ENCODE measurements at regions not wholly inside any gene's neighbourhood (a gene's known extent, or its start where the extent isn't known, plus 50 kb on each side); places are given as distances from the start of the nearest gene placed in this dataset.

DNA sequence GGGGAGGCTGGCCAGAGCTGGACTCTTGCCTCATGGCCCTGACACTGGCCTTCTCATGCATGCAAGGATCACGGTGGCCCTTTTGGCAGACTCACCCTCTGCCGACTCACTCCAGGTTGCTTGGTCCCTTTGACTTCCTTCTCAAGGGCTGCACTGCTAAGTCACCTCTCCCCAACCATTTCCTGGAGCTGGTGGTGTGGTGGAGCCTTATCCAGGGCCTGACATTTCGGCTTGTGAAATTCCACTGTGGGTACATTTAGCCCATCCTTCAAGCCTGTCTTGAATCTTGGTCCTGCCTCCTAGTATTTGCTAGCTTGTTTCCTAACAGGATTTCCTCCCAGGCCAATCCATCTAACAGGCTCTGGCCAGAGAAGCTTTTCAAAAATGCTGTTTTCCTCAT, 52.6 kb upstream of the JUN start:
- Mint-ChIP-seq H3K4me1 (peaks cover 0 to 5% (median 1%) of the 10 kb centered on the region in 4 donors), H3K27ac (peak overlapping the region in 1 of 10 donors; percentile 33), H3K27me3 (peaks cover 0 to 3% (median 0%) of the 10 kb centered on the region in 5 donors), H3K9me3 (no peaks in the 10 kb centered on the region), H3K36me3 (no peaks in the 10 kb centered on the region), H3K4me3 (no peak overlapping the region)
- POLR2A ChIA-PET = no interaction called here
- ATAC-seq (no peak), DNase-seq (no peak)

DNA sequence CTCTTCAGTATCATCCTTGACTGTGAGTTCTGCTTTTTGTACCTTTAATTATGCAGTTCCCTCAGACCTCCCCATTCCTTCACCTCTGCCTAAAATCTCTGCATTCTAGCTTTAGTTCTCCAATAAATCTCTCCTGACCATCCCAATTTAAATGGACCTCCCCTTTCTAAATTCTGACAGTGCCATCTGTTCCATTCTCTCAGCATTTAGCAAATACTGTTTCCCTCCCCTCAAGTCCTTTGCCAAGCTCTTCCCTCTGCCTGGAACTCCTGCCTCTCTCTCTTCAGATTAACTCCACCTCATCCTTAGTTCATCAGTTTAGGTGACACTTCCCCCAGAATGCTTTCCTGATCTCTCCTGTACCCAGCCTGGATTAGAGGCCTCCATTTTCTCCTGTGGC, 54.0 kb upstream of the JUN start:
- H3K4me3 Mint-ChIP-seq = no peak overlapping the region
- no peaks in the 10 kb centered on the region for H3K9me3 Mint-ChIP-seq
- POLR2A ChIA-PET = no interaction called here
- H3K36me3 Mint-ChIP-seq = no peaks in the 10 kb centered on the region
- H3K27ac Mint-ChIP-seq = peak overlapping the region in 2 of 10 donors; percentile 9 to 15
- H3K4me1 Mint-ChIP-seq = peaks cover 3 to 15% (median 6%) of the 10 kb centered on the region in 4 donors
- ATAC-seq (no peak), DNase-seq (no peak)
- peaks cover 0 to 3% (median 0%) of the 10 kb centered on the region in 5 donors for H3K27me3 Mint-ChIP-seq

DNA sequence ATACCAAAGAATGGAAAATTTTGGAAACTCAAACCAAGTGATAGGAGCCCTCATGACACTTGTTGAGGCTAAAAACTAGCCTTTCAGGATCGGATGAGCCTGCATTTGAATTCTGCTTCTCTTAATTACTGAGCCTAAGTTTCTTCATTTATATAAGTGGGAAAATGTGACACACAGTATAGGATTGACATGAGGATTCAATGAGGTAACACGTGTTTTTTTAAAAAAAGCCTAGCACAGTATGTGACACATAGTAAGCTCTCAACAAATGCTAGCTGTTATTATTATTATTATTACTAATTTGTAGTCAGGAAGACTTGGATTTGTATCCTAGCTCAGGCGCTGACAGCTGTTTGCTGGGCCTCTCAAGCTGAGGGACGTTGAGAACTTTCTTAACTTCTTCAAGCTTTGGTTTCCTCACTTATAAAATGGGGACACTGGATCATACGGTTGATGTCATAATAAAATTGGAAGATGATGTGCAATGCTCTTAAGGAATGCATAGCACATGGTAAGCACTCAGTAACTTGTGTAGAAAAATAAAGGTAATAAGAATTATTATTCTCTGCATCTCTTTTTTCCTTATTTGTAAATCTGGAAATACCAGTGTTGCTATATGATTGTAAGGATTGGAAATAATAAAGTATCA, 55.4 kb upstream of the JUN start:
- Mint-ChIP-seq H3K4me1 (peaks cover 3 to 15% (median 6%) of the 10 kb centered on the region in 4 donors), H3K4me3 (no peak overlapping the region), H3K27ac (no peak overlapping the region), H3K9me3 (no peaks in the 10 kb centered on the region), H3K27me3 (peaks cover 0 to 3% (median 0%) of the 10 kb centered on the region in 5 donors), H3K36me3 (no peaks in the 10 kb centered on the region)
- POLR2A ChIA-PET = no interaction called here
- no peak for ATAC-seq
- DNase-seq = no peak

DNA sequence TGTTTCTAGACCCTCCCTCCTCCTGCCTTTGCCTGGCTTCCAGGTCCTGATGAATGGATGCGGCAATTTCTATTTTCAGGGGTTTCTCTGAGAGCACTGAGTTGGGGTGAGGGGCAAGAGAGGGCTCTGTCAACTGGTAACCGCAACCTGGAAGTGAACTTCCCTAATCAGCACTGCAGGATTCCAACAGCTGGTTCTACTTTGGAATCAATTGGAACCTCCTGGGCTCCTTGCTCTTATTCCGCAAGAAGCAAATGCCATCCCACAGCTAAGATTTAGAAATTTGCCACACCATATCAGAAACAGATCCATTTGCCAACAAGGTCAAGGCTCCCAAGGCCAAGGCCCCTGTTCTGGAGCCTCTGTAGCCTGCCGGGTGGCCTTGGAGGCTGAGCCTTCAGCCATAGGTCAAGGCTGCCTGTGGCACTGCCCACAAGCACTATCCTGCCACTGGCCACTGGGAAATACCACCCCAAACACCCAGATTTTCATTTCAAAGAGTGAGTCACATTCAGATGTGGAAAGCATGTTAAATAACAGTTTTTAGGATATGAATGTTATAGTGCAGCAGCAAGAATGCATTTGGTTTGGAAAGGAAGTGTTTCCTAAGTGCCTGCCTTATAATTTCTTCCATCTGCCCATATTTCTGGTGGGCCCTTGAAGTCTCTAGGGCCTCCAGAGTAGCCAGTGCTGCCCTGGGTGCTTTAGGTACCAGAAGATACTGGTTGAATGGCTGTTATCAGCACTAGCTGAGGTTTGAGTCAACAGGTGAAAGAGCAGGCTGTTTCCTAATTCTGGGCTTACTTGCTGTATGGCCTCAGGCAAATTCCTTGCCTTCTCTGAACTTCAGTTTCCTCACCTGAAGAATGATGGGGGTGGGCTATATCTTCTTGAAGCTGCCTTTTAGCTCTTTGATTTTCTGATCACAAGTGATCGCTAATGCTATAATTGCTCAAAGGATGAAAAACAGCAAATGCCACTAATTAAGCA, 56.3 kb upstream of the JUN start:
- no peak for DNase-seq

DNA sequence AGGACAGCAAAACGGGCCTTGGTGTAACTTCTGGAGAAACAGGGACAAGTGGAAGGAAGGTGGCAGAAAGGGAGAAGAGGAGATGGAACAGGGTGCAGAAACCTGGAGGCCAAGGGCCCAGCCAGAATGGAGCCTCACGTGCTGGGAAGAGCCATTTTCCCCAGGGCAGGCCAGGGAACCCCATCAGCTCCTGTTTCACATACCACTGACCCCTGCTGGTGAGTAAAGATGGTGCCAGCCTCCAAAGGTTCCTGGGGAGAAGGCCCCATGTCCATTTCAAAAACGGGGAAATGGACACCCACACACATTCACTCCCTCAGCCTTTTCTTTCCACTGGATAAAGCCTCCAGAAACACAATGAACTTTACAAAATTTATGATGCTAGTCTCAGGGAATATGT, 57.6 kb upstream of the JUN start:
- no peak overlapping the region for H3K4me3 Mint-ChIP-seq
- H3K9me3 Mint-ChIP-seq = no peaks in the 10 kb centered on the region
- H3K27me3 Mint-ChIP-seq = no peaks in the 10 kb centered on the region
- DNase-seq (no peak), ATAC-seq (no peak)
- POLR2A ChIA-PET = no interaction called here
- no peaks in the 10 kb centered on the region for H3K36me3 Mint-ChIP-seq
- H3K4me1 Mint-ChIP-seq = peaks cover 3 to 15% (median 8%) of the 10 kb centered on the region in 4 donors
- peak overlapping the region in 1 of 10 donors; percentile 59 for H3K27ac Mint-ChIP-seq

More for the DNA sequence above, 56.3 kb upstream of the JUN start:
- Mint-ChIP-seq H3K27me3 (peaks cover 0 to 3% (median 0%) of the 10 kb centered on the region in 5 donors), H3K9me3 (no peaks in the 10 kb centered on the region), H3K36me3 (no peaks in the 10 kb centered on the region), H3K27ac (peak overlapping the region in 1 of 10 donors; percentile 48), H3K4me1 (peaks cover 3 to 15% (median 6%) of the 10 kb centered on the region in 4 donors), H3K4me3 (no peak overlapping the region)
- POLR2A ChIA-PET = no interaction called here
- no peak for ATAC-seq

DNA sequence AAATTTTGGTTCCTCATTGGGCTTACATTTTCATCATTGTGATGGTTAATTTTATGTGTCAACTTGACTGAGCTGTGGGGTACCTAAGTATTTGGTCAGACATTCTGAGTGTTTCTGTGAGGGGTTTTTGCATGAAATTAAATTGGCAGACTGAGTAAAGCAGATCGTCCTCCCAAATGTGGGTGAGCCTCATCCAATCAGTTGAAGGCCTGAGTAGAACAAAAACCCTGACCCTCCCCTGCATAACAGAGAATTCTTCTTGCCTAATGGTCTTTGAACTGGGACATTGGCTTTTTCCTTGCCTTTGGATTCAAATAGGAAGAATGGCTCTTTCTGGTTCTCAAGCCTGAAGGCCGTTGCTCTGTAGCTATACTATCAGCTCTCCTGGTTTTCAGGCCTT, 59.1 kb upstream of the JUN start:
- Mint-ChIP-seq H3K27me3 (no peaks in the 10 kb centered on the region), H3K9me3 (no peaks in the 10 kb centered on the region), H3K36me3 (peaks cover 0 to 3% (median 0%) of the 10 kb centered on the region in 3 donors), H3K4me3 (no peak overlapping the region), H3K27ac (no peak overlapping the region), H3K4me1 (peaks cover 3 to 15% (median 8%) of the 10 kb centered on the region in 4 donors)
- POLR2A ChIA-PET = interaction anchor here (0.8 to 0.9 kb wide), 2 partner anchors 11 to 59 kb away, joined by 3 read pairs; partner anchors contain the start of gene JUN
- no peak for DNase-seq
- ATAC-seq = no peak

DNA sequence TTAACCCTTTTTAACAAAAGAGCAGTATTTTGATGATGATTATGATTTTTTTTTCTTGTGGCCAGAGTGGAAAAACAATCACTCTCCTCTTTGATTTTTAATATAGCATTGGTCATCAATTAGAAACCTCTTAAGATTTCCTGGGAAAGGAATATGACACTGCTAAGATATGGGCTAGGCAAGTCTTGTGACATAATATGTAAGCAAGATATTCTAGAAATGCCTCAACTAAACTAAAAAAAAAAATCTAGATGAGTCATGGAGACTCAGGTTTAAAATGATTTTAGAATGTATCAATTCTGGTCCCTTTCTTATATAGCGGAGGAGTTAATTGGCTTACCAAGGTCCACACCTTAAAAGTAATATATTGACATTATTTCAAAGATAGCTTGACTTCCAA, 60.3 kb upstream of the JUN start:
- no peak for DNase-seq
- Mint-ChIP-seq H3K9me3 (no peaks in the 10 kb centered on the region), H3K4me1 (peaks cover 3 to 15% (median 7%) of the 10 kb centered on the region in 4 donors), H3K27ac (no peak overlapping the region), H3K27me3 (no peaks in the 10 kb centered on the region), H3K36me3 (peaks cover 0 to 3% (median 0%) of the 10 kb centered on the region in 3 donors), H3K4me3 (no peak overlapping the region)
- POLR2A ChIA-PET = no interaction called here
- no peak for ATAC-seq

DNA sequence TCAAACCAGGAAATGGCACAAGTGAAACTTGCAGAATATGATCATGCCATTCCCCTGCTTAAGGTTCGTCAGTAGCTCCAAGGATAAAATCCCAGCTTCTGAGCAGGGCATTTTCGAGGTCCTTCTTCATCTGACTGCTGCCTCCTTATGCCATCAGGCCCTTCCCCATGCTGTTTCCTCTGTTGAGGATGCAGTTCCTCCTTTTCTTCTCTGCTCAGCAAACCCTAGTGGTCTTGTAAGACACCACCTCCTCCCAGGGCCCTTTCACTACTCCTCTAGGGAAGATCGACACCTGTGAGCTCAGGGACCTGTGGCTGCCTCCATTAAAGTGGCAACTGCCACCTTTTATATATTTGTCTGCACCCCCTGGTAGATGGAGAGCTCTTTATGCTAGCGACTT, 62.1 kb upstream of the JUN start:
- DNase-seq (no peak), ATAC-seq (no peak)
- peaks cover 0 to 3% (median 0%) of the 10 kb centered on the region in 3 donors for H3K36me3 Mint-ChIP-seq
- H3K9me3 Mint-ChIP-seq = no peaks in the 10 kb centered on the region
- peaks cover 3 to 15% (median 7%) of the 10 kb centered on the region in 4 donors for H3K4me1 Mint-ChIP-seq
- no peak overlapping the region for H3K4me3 Mint-ChIP-seq
- no peaks in the 10 kb centered on the region for H3K27me3 Mint-ChIP-seq
- POLR2A ChIA-PET = no interaction called here
- no peak overlapping the region for H3K27ac Mint-ChIP-seq

DNA sequence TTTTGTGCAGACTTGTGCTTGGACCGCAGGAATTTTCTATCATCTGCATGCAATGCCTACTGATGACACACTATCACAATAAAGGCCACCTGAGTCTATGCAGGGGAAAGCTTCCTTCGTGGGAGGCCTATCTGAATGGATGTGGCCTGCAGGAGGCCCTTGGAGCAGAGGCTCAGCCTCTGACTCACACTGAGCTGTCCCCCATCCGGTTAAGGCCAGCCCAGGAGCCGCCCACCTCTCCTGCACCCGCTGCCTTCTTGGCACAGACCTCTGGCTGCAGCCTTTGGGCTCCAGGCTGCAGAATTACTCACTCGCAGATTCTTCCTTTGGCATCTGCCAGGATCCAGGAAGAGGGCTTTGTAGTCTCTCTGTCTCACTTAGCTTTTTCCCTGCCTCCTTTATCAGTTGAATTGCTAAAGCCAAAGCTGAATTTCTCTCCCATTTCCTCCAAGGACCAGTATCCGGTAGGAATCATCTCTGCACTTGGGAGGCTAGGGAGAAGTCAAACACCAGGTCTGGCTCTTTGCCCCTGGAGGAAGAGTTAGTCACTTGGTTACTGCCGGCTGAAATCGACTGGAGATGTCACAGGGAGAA, 65.1 kb upstream of the JUN start:
- Mint-ChIP-seq H3K4me3 (no peak overlapping the region), H3K4me1 (peaks cover 0 to 12% (median 5%) of the 10 kb centered on the region in 4 donors), H3K36me3 (peaks cover 0 to 3% (median 0%) of the 10 kb centered on the region in 3 donors), H3K27ac (peak overlapping the region in 1 of 10 donors; percentile 19), H3K9me3 (no peaks in the 10 kb centered on the region), H3K27me3 (peaks cover 0 to 2% (median 0%) of the 10 kb centered on the region in 5 donors)
- no peak for DNase-seq
- no peak for ATAC-seq
- POLR2A ChIA-PET = interaction anchor here (0.9 kb wide), 1 partner anchor 65 kb away, joined by 3 read pairs; the partner anchor contains the start of gene JUN

DNA sequence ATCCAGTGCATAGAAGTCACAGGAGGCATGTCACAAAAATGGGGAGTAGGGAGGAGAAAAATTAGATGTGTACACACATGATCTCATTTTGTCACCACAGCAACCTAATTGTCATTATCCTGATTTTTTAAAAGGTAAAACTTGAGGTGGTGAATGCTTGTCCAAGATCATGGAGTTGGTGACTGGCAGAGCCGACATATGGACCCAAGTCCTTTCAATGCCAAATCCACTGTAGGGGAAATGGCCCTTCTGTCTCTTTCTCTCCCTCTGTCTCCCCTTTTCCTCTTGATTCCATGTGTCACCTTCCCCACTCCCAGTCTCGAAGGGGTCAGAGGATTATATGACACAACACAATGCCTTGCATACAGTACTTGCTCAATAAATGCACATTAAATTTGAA, 65.7 kb upstream of the JUN start:
- POLR2A ChIA-PET = no interaction called here
- no peak for ATAC-seq
- peaks cover 0 to 2% (median 0%) of the 10 kb centered on the region in 5 donors for H3K27me3 Mint-ChIP-seq

DNA sequence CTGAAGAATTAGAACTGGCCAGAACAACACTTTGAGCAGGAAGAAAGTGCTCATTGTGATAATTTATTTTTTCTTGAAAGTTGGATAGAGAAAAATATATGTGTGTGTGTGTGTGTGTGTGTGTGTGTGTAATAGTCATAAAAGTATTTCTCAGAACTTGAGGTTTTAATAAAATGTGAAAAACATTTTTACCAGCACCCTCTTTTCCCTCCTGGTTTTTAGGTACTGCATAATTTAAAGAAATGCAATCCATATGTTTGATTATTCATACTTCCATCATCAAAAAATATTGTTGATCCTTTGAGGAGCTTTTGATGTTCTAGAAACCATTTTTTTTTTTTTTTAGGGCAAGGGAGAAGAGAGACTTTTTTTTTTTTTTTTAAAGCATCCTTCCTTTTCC, 66.8 kb upstream of the JUN start:
- peaks cover 0 to 2% (median 0%) of the 10 kb centered on the region in 5 donors for H3K27me3 Mint-ChIP-seq
- H3K4me1 Mint-ChIP-seq = peaks cover 10 to 27% (median 14%) of the 10 kb centered on the region in 4 donors
- POLR2A ChIA-PET = interaction anchor here (1.0 kb wide), 1 partner anchor 34 kb away, joined by 3 read pairs; no protein-coding TSS in a partner anchor
- no peak overlapping the region for H3K27ac Mint-ChIP-seq
- H3K9me3 Mint-ChIP-seq = no peaks in the 10 kb centered on the region
- ATAC-seq (no peak), DNase-seq (no peak)
- peaks cover 0 to 3% (median 0%) of the 10 kb centered on the region in 3 donors for H3K36me3 Mint-ChIP-seq
- H3K4me3 Mint-ChIP-seq = no peak overlapping the region

More for the DNA sequence above, 65.7 kb upstream of the JUN start:
- Mint-ChIP-seq H3K4me1 (peaks cover 3 to 16% (median 7%) of the 10 kb centered on the region in 4 donors), H3K9me3 (no peaks in the 10 kb centered on the region), H3K36me3 (peaks cover 0 to 3% (median 0%) of the 10 kb centered on the region in 3 donors), H3K27ac (no peak overlapping the region), H3K4me3 (no peak overlapping the region)
- DNase-seq = no peak

DNA sequence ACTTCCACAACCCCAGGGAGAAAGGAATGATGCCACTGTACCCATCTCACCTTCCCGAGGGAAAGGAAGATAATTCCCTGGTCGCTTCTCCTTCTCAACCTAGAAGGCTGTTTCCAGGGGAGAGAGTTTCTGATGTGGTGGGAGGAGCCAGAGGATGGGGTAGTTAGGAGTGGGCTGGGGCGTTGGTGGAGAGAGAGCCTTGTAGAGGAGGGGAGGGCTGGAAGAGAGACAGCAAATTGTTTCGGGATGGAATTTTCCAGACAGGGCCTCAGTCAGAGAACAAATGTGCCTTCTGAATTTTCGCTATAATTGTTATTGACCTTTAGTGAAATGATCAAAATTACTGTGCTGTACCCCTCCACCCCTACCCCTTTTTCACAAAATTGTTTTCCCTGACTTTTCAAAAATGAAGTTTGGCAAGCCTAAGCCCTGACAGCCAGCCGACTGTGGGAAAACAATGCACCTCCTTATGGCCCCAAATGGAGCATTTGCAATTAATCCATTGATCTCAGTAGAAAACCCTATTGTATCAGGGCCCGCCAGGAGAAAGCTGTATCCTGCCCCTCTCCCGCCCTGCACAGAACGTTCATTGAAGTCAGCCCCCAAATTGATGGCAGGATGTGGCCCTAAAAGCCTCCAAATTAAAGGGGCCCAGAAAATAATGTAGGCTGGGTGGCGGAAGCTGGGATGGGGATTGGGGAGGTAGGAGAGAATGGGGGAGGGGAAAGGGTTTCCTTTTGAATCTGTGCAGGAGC, 69.1 kb upstream of the JUN start:
- Mint-ChIP-seq H3K4me3 (no peak overlapping the region), H3K27ac (no peak overlapping the region), H3K4me1 (peaks cover 16 to 44% (median 31%) of the 10 kb centered on the region in 4 donors), H3K9me3 (no peaks in the 10 kb centered on the region), H3K36me3 (no peaks in the 10 kb centered on the region), H3K27me3 (peaks cover 0 to 2% (median 0%) of the 10 kb centered on the region in 5 donors)
- ATAC-seq = no peak
- no peak for DNase-seq
- POLR2A ChIA-PET = no interaction called here

All from naive thymus-derived CD8-positive, alpha-beta T cell (primary cell).